KBM-7 (cell line): ENCODE measurements at regions not wholly inside any gene's neighbourhood (a gene's known extent, or its start where the extent isn't known, plus 50 kb on each side); places are given as distances from the start of the nearest gene placed in this dataset.

Experiments
- DNase-seq: peaks from one replicate; pipeline ENCODE4 v3.0.0-alpha.2; 2015
- in situ Hi-C: fragments of 300-500 bp; cut with MboI; formaldehyde crosslinking; loops from 2 replicates; pipeline ENCODE4 v1.14.3; 2020; ENCODE audit warnings: low sequenced_read_pairs, low pct_unique_long_range_greater_than_20kb, mixed read lengths

DNA sequence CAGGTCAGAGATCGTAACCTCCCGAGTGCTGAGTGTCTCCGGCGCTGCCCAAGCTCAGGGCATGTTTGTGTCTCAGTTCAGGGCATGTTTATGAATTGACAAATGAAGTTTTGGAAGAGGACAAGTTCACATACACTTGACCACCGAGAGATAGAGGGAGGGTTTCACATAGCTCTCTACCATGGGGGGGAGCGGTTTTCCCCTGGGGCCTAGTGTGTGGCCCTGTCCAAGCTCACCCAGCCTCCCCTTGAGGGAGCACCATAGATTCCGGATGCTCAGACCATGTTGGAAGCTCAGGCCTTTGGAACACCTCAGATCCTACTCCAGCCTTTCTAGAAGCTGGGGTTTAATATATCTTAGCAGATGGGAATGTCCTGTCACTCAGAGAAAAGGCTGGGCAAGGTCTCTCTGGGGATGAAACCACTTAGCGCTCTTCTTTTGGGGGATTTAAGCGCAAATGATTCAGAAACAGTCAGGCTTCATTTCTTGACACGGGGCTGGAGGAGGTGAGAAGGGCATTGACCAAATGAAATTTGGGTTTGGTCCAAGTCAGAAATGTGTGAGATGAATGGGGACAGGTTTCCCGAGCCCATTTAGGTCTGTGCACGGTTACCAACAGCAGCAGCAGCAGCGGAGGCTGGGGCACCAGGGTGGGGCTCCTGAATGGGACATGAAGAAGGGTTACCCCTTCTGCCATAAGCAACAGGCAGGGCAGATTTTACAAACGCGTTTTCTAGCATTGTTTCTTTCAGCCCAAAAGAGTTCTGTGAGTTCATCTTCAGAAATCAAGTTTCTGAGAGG, 96.6 kb downstream of the METRNL start:
- in situ Hi-C loops: no loop called here
- no peak for DNase-seq

DNA sequence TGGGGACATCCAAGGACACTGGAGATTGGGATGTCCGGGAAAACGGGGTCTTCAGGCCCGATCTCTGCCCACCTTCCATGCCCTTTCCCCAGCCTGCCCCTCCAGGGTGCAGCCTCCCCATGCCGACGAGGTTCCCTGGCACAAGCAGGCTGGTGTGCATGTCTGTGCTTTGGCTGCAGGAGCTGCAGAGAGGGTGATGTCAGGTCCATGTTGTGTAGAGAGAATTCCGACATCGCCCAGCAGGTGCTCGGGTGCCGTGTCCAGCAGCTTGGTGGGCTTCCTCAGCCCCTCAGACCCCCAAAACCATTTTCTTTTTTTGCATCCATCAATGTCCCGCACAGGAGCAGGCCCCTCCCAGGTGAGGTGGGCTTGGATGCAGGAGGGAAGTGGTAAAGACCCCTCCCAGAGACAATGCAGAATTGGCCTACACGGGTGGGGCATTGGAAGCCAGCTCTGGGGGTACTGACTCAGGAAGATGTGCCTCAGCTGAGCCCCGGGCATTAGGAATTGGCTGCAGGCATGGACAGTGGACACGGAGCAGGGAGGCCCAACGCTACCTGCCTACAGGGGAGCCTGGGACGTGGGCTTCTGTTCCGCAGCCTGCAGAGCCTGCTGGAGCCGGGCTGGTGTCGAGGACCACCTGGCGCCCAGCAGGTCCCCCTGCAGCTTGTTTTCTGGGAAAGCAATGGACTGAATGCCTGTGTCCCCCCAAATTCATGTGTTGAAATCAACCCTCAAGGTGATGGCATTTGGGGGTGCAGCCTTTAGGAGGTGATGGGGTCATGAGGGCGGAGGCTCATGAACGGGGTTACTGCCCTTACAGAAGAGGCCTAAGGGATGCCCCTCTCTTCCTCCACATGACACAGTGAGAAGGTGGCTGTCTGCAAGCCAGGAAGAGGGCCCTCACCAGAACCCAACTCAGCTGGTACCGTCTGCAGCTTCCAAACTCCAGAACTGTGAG, 97.5 kb downstream of the METRNL start:
- DNase-seq: no peak
- in situ Hi-C loops: no loop called here

DNA sequence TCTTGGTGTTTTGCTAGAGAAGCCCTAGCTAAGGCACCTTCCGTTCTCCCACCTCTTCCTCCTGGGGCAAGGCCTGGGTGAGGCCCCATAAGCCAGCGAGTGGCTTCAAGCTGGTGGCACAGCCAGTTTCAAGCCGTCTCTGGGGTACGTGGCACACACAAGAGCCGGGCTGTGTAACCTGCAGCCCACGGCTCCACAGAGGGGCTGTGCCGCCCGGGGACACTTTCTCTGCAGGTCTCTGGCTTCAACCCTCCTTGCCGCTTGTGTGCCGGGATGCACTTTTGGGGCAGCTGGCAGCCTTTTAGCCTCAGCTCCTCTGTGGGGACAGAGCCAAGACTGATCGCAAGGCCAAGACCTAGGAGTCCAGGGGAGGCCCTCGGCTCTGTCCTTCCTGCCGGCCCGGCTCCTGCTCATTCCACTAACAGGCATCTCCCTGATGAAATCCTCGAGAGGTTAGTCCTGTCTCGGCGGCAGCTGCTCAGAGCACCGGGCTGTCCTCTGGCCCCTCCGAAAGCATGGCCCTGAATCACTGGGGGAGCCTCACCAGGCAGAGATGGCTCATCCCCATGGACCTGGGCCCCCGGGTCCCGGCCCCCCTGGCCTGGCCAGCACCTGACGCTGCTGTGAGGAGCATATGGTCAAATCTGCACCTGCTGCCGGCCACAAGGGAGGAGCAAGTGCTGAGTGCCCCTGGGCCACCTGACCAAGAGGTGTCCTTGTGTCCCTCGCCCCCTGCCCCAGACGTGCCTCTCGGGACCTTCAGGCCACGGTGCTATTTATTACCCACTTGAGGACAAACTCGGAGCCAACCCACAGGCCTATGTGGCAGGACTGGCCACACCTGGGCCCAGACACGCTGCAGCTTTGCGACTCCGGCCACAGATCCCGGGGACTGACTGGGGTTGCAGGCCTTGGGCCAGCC, 98.5 kb downstream of the METRNL start:
- in situ Hi-C loops: no loop called here
- DNase-seq: no peak

DNA sequence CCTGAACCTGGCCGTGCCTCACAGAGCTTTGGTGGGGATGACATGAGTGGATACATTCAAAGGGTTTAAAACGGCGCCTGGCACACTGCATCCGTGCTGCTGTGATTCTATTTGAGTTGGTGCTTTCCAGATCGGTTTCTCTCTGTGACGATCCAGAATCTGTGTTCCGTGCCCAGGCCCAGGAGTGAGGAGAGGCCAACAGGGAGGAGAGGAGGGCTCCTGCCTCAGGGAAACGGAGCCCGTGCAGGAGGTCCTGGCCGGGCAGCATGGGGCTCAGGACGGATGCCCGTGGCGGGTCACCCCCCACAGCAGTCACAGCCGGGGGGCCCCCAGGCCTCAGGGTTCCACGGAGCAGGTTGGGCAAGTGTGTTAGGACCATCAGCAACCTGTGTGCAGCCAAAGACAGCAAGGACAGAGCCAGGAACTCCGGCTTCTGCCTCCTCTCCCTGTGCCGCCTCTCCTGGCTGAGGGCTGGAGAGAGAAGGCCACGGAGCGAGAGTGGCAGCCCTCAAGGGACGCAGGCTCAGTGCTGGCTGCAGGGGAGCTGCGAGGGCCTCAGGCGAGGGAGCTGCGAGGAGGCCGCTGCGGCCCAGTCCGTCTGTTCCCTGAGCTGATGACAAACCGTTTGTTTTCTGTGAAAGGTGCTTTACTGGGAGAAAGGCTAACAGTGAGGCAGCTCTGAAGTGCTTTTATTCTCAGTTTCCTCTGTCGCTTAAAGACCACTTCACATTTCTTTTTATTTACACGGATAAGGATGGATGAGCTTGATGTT, 99.3 kb downstream of the METRNL start:
- DNase-seq: no peak
- in situ Hi-C loops: no loop called here

DNA sequence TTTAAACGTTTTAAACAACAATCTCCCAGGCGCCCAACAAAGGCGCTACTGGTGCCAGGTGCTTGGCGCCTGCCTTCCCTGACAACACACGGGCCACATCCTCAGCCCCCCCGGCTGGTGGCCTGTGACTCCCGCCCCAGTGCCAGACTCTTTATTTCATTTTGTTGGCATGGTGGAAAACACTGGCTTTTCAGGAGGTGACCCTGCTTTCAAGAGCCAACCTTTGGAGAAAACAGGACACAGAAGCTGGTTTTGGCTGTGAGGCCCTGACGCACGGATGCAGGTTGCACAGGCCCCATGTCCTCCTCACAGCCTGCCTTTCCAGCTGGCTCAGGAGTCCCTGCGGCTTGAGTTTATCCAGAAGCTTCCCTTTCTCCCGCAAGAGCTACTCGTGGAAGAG, 100.0 kb downstream of the METRNL start:
- no peak for DNase-seq
- in situ Hi-C loops: no loop called here

DNA sequence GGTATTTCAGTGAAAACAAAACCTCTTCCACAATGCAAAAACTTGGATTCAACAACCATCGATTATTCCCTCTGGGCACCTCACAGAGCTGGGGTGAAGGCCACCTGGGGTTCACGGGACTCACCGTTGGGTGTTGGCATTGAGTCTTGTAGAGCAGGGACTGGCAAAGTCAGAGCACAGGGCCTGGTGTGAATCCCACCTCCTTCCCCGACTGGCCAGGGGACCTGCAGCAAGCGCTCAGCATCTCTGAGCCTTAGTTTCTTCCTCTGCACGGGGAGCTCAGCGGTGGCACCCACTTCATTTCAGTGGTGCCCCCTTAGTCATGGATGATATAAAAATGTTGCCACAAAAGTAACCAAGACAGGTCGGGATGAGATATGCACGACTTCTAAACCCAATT, 100.4 kb downstream of the METRNL start:
- no peak for DNase-seq
- in situ Hi-C loops: no loop called here

DNA sequence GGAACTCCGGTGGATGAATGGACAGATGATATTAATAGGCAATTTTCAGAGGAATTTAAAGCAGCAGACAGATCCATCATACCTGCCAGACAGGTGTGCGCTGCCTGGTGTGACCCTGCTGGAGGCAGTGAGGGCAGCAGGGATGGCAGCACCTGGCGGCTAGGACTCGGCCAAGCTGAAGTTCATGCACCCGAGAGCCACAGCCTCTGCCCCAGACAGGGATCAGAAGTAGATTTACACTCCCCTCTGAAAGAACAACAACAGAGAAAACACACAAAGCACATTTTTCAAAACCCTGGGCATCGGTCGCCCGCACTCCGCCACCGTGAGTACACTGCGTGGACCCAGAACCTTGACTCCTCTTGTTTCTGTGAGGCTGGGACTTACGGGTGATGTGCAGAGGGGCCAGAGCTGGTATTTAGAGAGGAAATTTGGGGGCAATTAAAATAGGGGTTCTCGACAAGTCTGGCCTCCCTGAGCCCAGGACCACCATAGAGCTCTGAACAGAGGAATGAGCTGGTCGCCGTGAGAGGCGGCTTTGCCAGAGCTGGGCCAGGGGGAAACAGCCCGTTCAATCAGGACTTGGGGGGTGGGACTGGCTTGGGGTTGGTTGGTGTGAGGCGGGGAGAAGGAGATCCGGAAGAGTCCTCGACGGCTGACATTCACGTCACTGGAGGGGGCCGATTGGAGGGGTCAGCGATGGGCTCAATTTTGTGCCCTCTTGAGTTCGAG, 101.0 kb downstream of the METRNL start:
- no peak for DNase-seq
- in situ Hi-C loops: no loop called here

DNA sequence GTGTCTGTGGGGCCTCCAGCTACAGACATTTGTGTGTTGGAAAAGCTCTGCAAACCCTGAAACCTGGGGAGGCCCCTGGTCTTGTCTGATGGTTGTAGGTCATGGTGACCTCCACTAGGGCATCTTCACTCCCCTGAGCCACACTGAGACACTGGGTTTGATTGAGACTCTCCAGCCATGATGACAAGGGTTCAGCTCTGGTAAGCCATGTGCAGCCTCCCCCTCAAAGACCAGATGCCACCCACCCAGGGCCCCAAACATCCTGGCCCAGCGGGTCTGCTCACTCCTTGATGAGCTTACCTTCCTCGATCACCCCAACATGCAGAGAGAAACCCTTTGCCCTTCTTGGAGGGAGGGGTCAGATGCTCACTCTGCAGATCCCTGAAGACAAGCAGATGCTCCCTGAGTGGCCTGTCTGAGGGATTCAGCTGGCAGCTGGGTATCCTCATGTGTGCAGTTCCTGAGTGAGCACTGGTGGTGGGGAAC, 101.6 kb downstream of the METRNL start:
- in situ Hi-C loops: no loop called here
- DNase-seq: no peak

DNA sequence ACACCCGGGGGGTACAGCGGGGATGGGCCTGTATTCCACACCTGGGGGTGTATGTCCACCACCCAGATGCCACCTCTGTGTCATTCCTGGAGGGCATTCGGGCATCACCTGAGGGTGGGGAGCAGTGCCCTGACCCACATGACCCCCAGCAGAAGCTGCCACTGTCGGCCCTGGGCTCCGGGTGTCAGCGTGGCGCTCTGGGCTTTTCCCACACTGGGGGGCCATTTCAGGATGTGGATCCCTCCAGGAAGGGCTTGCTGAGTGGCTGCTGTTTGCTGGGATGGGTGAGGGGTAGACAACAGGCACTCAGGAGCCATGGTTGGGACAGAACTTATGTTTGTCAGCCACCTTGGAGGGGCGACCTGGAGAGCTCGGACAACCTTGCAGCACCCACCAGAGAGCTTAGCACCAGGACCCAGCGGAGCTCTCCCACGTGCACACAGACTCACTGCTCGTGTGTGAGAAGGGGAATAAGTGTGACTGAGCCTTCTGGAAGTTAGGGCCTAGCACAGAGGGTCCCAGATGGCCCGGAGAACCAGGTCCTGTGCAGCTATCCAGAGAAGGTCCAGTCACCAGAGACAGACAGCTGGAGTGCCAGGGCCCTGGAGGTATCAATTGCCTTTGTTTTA, 102.7 kb downstream of the METRNL start:
- in situ Hi-C loops: no loop called here
- no peak for DNase-seq

DNA sequence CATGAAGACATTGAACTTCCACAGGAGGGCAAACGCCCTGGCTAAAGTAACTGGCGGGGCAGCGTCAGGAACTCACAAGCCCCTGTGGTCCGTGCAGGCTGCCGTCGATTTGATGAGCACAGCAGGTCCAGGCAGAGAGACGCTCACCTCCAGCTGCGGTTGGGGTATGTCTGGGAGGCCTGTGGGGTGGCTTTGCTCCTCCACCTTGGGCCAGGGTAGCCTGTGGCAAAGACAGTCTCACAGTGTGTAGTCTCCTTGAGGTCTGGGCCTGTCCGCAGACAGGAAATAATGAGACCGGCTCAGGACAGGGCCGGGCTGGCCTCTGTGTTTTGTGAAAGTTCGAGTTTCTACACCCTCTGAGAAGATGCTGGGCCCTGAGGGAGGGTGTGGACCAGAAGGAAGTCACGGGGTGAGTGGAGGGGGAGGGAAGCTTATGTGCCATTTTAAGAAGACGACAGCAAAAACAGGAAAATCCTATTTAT, 103.3 kb downstream of the METRNL start:
- in situ Hi-C loops: no loop called here
- no peak for DNase-seq

DNA sequence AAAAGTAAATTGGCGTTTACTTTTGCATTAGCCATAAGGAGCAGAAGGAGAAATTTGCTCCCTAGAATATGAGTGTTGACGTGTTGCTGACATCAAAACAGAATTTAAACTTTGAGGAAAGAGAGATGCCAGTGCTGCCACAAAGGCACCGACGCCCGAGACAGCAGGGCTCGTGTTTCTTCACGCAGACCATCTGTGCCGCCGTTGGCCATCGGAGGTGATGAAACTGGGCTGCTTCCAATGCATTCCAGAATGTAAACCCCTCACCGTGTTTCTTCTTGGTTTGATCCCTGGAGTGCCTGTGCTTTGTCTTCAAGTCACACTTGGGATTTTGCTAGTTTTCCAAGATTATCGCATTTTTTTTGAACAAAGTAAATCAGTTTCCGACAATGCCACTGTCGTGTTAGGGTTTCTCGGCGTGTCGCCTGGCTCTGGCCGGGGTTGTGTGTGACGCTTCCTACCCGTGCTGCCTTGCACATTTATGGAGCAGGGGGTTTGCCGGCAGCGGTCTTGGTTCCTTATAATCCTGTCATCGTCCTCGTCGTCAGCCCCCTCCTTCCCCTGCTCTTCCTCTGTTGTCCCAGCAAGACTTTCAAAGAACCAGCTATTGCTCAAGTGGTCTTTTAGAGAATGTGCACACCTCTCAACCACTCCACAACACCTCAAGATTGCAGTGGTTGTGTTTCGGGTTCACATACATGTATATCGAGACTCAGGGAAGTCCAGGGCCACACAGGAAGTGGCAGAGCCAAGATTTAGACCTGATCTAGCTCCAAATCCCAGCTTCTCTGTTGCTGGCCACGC, 103.9 kb downstream of the METRNL start:
- no peak for DNase-seq
- in situ Hi-C loops: no loop called here

DNA sequence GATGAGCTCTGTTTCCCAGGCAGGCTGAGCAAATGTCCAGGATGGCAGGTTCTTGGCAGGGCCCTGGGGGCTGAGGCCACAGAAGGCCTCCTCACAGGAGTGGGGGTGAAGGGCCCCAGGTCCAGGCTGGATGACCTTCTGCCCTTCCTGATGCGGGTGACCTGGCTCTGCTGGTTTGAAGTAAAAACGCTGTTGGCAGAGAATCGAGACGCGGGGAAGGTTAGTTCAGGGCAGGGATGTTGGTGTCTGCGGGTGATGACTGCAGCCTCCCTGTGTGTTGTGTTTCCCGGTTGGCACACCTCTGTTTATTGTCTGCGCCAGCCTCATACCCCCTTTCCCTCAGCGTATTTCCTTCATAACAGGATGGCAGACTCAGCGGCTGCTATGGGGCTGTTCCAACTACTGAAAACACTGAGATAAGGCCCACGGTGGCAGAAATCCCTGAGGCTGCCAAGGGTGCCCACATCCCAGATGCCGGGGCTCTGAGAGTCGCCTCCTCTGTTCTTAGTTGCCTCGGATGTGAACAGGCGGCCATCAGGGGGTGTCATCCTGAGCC, 104.6 kb downstream of the METRNL start:
- in situ Hi-C loops: no loop called here
- no peak for DNase-seq

DNA sequence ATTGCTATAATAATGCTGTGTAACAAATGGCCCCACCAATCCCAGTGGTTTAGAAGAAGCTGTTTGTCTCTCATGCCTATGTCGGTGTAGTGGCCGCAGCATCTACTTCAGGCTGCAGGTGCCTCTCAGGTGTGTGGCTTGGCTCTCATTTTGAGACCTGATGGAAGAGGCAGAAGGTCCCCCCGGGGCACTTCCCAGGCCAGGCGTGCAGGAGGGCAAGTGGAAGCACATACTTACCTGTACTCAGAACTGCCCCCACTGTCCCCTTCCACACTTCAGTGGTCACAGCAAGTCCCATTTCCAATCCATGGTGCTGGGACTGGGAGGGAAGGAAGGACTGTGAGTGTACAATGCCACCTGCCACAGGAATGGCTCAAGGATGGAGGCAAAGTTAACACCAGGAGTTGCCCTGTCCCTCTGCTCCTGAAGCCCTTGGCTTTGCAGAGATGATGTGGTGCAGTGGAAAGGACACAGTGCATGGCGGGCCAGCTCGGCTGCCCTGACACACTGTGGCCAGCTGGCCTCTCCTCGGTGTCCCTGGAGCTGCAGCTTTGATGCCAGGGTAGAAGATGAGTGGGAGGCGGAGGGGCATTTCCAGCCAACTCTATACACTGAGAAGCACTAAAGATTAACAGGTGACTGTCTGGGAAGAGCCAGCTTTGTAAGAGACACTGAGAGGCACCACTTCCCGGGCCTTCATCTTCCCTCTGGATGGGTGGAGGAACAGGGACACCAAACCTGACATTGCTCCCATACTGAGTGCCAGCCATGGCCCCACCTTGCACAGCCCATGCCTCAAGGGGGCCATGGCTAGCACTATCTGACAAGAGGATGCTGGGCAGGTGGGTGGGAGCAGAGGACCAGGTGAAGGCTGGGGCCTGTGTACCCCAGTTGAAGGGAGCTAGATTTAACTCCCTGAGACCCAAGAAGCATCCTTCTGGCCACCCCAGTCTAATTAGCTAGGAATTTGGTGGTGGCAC, 105.9 kb downstream of the METRNL start:
- no peak for DNase-seq
- in situ Hi-C loops: no loop called here

DNA sequence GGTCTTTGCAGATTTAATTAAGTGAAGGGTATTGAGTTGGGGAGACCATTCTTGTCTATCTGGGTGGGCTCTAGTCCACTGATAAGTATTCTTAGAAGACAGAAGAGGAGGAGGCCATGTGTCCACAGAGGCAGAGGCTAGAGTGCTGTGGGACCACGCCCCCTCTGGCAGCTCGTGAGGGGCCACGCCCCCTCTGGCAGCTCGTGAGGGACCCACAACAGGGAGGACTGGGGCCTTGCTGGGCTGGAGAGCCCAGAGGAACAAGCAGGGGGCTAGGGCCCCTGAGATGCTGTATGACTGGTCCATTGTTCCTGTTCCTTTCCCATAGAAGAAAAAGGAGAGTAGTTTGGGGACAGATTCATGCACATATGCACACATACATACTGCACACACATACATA, 106.8 kb downstream of the METRNL start:
- no peak for DNase-seq

DNA sequence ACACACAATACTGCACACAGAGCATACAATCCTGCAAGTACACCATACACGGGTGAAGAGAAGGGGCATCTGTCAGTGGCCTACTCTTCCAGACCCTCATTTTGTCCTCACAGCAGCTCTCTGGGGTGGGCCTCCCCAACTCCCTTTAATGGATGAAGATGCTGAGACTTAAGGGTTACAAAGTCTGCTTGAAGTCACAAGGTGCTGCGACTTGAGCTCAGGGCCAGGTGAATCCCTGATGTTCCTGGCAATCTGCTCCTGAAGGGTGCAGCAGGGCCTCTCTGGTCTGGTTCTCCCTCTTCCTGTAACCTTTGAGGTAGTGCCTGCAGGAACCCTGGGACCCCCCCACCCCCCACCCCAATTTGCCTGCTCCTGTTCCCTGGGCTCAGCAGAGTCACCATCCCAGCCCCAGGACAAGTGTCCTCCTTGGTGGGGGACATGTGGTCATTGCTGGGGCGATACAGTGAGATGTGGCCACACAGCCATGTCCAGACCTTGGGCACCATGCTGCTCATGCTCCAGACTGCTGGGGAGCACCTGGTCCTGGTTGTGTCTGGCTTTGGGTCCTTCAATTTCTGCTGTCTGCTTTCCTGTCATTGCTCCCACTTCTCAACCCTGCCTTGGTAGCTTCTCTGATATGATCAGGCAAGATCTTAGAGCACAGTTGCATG, 107.5 kb downstream of the METRNL start:
- no peak for DNase-seq
- in situ Hi-C loops: no loop called here

More for the DNA sequence above, 106.8 kb downstream of the METRNL start:
- in situ Hi-C loops: no loop called here
